ENCODE measurements at regions not wholly inside any gene's neighbourhood (a gene's known extent, or its start where the extent isn't known, plus 50 kb on each side); places are given as distances from the start of the nearest gene placed in this dataset.
A peak's percentile ranks its signal among the peaks of the same experiment; 100 is the strongest.

DNA sequence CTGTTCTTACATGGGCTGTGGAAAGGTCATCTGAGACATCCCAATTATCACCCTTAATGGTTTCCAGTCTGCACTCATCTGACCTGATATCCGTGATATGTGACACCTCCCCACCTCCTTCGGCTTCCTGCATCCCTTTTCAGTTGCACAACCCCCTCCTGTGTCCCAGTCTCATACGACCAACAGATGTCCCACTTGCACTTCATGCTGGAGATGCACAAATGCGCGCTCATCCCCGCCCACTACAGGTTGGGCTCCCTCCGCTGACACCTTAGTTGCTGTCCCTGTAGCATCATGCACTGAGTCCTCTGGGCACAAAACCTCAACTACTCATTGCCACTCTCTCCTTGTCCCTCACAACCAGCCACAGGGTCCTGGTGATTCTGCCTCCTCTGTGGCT is 94.4 kb downstream of the MIS18A start:
- no peak for DNase-seq
- H3K9me3 ChIP-seq (ENCODE audit: control insufficient read depth, low read length), result peaks cover 14% of the 10 kb centered on the region
- H3K4me2 ChIP-seq (ENCODE audit: low read length, poor library complexity, severe bottlenecking), result no peak overlapping the region
- no peak overlapping the region for H3K4ac ChIP-seq (ENCODE audit: low read depth in 1 of 2, low read length in 2 of 2)
- H3K79me1 ChIP-seq (replicated peaks; ENCODE audit: low read length, poor library complexity, severe bottlenecking), result no peaks in the 10 kb centered on the region
- H3K36me3 ChIP-seq (ENCODE audit: control insufficient read depth in 1 of 2, insufficient read depth in 2 of 2, low read depth in 1 of 2, low read length in 2 of 2), result no peaks in the 10 kb centered on the region
- H2BK15ac ChIP-seq (ENCODE audit: low read depth, poor library complexity, severe bottlenecking), result no peak overlapping the region
- no peak overlapping the region for H3K14ac ChIP-seq (ENCODE audit: low read length in 2 of 2)
- no peak overlapping the region for H4K8ac ChIP-seq (ENCODE audit: low read length)
- no peak overlapping the region for H3K9ac ChIP-seq (ENCODE audit: low read length)
- no peak overlapping the region for H2BK5ac ChIP-seq (ENCODE audit: low read depth, low read length, poor library complexity, severe bottlenecking)
- H2BK120ac ChIP-seq (ENCODE audit: low read depth, low read length), result no peak overlapping the region
- no peak overlapping the region for H2AK5ac ChIP-seq (ENCODE audit: low read length, severe bottlenecking)
- peak overlapping the region; percentile 20 for H4K91ac ChIP-seq (ENCODE audit: low read length)
- no peak overlapping the region for H2AFZ ChIP-seq (ENCODE audit: low read depth, low read length)
- no peak overlapping the region for H3K23ac ChIP-seq (ENCODE audit: low read length in 2 of 2)
- H3K4me1 ChIP-seq (ENCODE audit: control insufficient read depth, insufficient read depth, low read depth, low read length), result no peaks in the 10 kb centered on the region
- WGBS, result 66% methylated on average over 7 of the region's 7 CpGs
- H3K27me3 ChIP-seq (ENCODE audit: control insufficient read depth in 1 of 2, insufficient read depth in 1 of 2, low read length in 2 of 2), result peaks cover 0 to 36% of the 10 kb centered on the region in 2 experiments
- no peak overlapping the region for H3K27ac ChIP-seq (ENCODE audit: low read length, poor library complexity, severe bottlenecking)
- no peak overlapping the region for H3K4me3 ChIP-seq (ENCODE audit: insufficient read depth in 1 of 2, low read depth in 1 of 2, low read length in 2 of 2)
- no peak overlapping the region for H3K18ac ChIP-seq (ENCODE audit: low read depth in 1 of 2, low read length in 2 of 2)
- H2BK12ac ChIP-seq (ENCODE audit: low read length in 2 of 2), result no peak overlapping the region

- DNase-seq, result no peak
- Histone ChIP-seq H4K91ac (ENCODE audit: low read length) (no peak overlapping the region), H2BK15ac (ENCODE audit: low read depth, poor library complexity, severe bottlenecking) (no peak overlapping the region), H3K36me3 (ENCODE audit: control insufficient read depth in 1 of 2, insufficient read depth in 2 of 2, low read depth in 1 of 2, low read length in 2 of 2) (no peaks in the 10 kb centered on the region), H2BK12ac (ENCODE audit: low read length in 2 of 2) (no peak overlapping the region), H3K9me3 (ENCODE audit: control insufficient read depth, low read length) (peaks cover 14% of the 10 kb centered on the region), H2BK5ac (ENCODE audit: low read depth, low read length, poor library complexity, severe bottlenecking) (no peak overlapping the region), H2AK5ac (ENCODE audit: low read length, severe bottlenecking) (no peak overlapping the region), H3K14ac (ENCODE audit: low read length in 2 of 2) (no peak overlapping the region), H3K4me3 (ENCODE audit: insufficient read depth in 1 of 2, low read depth in 1 of 2, low read length in 2 of 2) (no peak overlapping the region), H3K23ac (ENCODE audit: low read length in 2 of 2) (no peak overlapping the region), H3K79me1 (replicated peaks; ENCODE audit: low read length, poor library complexity, severe bottlenecking) (no peaks in the 10 kb centered on the region), H4K8ac (ENCODE audit: low read length) (no peak overlapping the region), H3K9ac (ENCODE audit: low read length) (no peak overlapping the region), H2AFZ (ENCODE audit: low read depth, low read length) (no peak overlapping the region), H3K4me1 (ENCODE audit: control insufficient read depth, insufficient read depth, low read depth, low read length) (no peaks in the 10 kb centered on the region), H2BK120ac (ENCODE audit: low read depth, low read length) (no peak overlapping the region), H3K4ac (ENCODE audit: low read depth in 1 of 2, low read length in 2 of 2) (no peak overlapping the region), H3K27ac (ENCODE audit: low read length, poor library complexity, severe bottlenecking) (no peak overlapping the region), H3K27me3 (ENCODE audit: control insufficient read depth in 1 of 2, insufficient read depth in 1 of 2, low read length in 2 of 2) (peaks cover 0 to 34% of the 10 kb centered on the region in 2 experiments), H3K18ac (ENCODE audit: low read depth in 1 of 2, low read length in 2 of 2) (no peak overlapping the region), H3K4me2 (ENCODE audit: low read length, poor library complexity, severe bottlenecking) (no peak overlapping the region)
- WGBS, result 57% methylated on average over 5 of the region's 5 CpGs
Measured at GRCh38 chr21:32184065-32184464, 94.8 kb downstream of the MIS18A start.

GRCh38 chr21:32183396-32183795 is 95.5 kb downstream of the MIS18A start:
- Histone ChIP-seq H3K4ac (ENCODE audit: low read depth in 1 of 2, low read length in 2 of 2) (no peak overlapping the region), H2BK5ac (ENCODE audit: low read depth, low read length, poor library complexity, severe bottlenecking) (no peak overlapping the region), H3K27ac (ENCODE audit: low read length, poor library complexity, severe bottlenecking) (no peak overlapping the region), H2BK12ac (ENCODE audit: low read length in 2 of 2) (no peak overlapping the region), H4K91ac (ENCODE audit: low read length) (no peak overlapping the region), H2BK120ac (ENCODE audit: low read depth, low read length) (no peak overlapping the region), H3K9me3 (ENCODE audit: control insufficient read depth, low read length) (peaks cover 14% of the 10 kb centered on the region), H3K9ac (ENCODE audit: low read length) (no peak overlapping the region), H2AFZ (ENCODE audit: low read depth, low read length) (no peak overlapping the region), H4K8ac (ENCODE audit: low read length) (no peak overlapping the region), H2BK15ac (ENCODE audit: low read depth, poor library complexity, severe bottlenecking) (no peak overlapping the region), H3K23ac (ENCODE audit: low read length in 2 of 2) (no peak overlapping the region), H3K79me1 (replicated peaks; ENCODE audit: low read length, poor library complexity, severe bottlenecking) (no peaks in the 10 kb centered on the region), H3K4me1 (ENCODE audit: control insufficient read depth, insufficient read depth, low read depth, low read length) (no peaks in the 10 kb centered on the region), H3K18ac (ENCODE audit: low read depth in 1 of 2, low read length in 2 of 2) (no peak overlapping the region), H2AK5ac (ENCODE audit: low read length, severe bottlenecking) (no peak overlapping the region), H3K14ac (ENCODE audit: low read length in 2 of 2) (no peak overlapping the region), H3K27me3 (ENCODE audit: control insufficient read depth in 1 of 2, insufficient read depth in 1 of 2, low read length in 2 of 2) (peaks cover 0 to 34% of the 10 kb centered on the region in 2 experiments), H3K4me3 (ENCODE audit: insufficient read depth in 1 of 2, low read depth in 1 of 2, low read length in 2 of 2) (no peak overlapping the region), H3K4me2 (ENCODE audit: low read length, poor library complexity, severe bottlenecking) (no peak overlapping the region), H3K36me3 (ENCODE audit: control insufficient read depth in 1 of 2, insufficient read depth in 2 of 2, low read depth in 1 of 2, low read length in 2 of 2) (no peaks in the 10 kb centered on the region)
- no peak for DNase-seq

DNA sequence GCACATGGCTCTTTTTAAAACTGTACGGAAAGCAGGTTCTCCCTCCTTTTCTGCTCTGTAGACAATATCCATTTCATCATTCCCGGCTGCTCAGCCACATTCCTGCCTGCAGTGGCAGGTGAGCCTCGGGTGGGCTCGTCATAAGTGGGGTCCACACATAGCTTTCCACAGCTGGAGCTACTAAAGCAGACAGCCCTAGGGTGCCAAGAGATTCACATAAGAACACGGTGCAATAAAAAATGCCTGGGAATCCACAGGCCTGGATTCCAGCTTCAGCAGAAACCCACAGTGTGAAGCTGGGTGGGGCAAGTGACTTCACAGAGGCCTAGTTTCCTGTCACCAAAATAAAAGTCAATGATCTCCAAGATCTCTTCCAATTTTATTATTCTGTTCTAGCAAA is 96.4 kb downstream of the MIS18A start:
- Histone ChIP-seq H3K36me3 (ENCODE audit: control insufficient read depth in 1 of 2, insufficient read depth in 2 of 2, low read depth in 1 of 2, low read length in 2 of 2) (no peaks in the 10 kb centered on the region), H3K23ac (ENCODE audit: low read length in 2 of 2) (no peak overlapping the region), H2BK12ac (ENCODE audit: low read length in 2 of 2) (no peak overlapping the region), H3K27ac (ENCODE audit: low read length, poor library complexity, severe bottlenecking) (no peak overlapping the region), H3K4me1 (ENCODE audit: control insufficient read depth, insufficient read depth, low read depth, low read length) (no peaks in the 10 kb centered on the region), H3K27me3 (ENCODE audit: control insufficient read depth in 1 of 2, insufficient read depth in 1 of 2, low read length in 2 of 2) (peaks cover 0 to 30% of the 10 kb centered on the region in 2 experiments), H3K9me3 (ENCODE audit: control insufficient read depth, low read length) (peaks cover 14% of the 10 kb centered on the region), H4K8ac (ENCODE audit: low read length) (no peak overlapping the region), H2BK120ac (ENCODE audit: low read depth, low read length) (no peak overlapping the region), H2BK5ac (ENCODE audit: low read depth, low read length, poor library complexity, severe bottlenecking) (no peak overlapping the region), H3K18ac (ENCODE audit: low read depth in 1 of 2, low read length in 2 of 2) (no peak overlapping the region), H3K4me3 (ENCODE audit: insufficient read depth in 1 of 2, low read depth in 1 of 2, low read length in 2 of 2) (no peak overlapping the region), H3K79me1 (replicated peaks; ENCODE audit: low read length, poor library complexity, severe bottlenecking) (no peaks in the 10 kb centered on the region), H4K91ac (ENCODE audit: low read length) (no peak overlapping the region), H2AK5ac (ENCODE audit: low read length, severe bottlenecking) (no peak overlapping the region), H3K4ac (ENCODE audit: low read depth in 1 of 2, low read length in 2 of 2) (no peak overlapping the region), H2AFZ (ENCODE audit: low read depth, low read length) (no peak overlapping the region), H3K4me2 (ENCODE audit: low read length, poor library complexity, severe bottlenecking) (no peak overlapping the region), H2BK15ac (ENCODE audit: low read depth, poor library complexity, severe bottlenecking) (no peak overlapping the region), H3K14ac (ENCODE audit: low read length in 2 of 2) (no peak overlapping the region), H3K9ac (ENCODE audit: low read length) (no peak overlapping the region)
- DNase-seq, result no peak
- 60% methylated on average over 5 of the region's 5 CpGs for WGBS
